BE2C (cell line): ENCODE measurements at regions not wholly inside any gene's neighbourhood (a gene's known extent, or its start where the extent isn't known, plus 50 kb on each side); places are given as distances from the start of the nearest gene placed in this dataset.

ENCODE experiments used
- DNase-seq: peaks from one replicate; pipeline ENCODE4 v3.0.0-alpha.2; 2020
- H3K27me3 ChIP-seq: fragments of 250-450 bp; sonication (Bioruptor Pico); 2 replicates; pipeline ENCODE4 v1.5.1; 2020; ENCODE audit warnings: mild to moderate bottlenecking
- H3K36me3 ChIP-seq: fragments of 250-450 bp; sonication (Bioruptor Pico); 2 replicates; pipeline ENCODE4 v1.5.1; 2020; ENCODE audit warnings: mild to moderate bottlenecking
- H3K4me1 ChIP-seq: fragments of 250-450 bp; sonication (Bioruptor Pico); 2 replicates; pipeline ENCODE4 v1.5.1; 2020
- H3K4me3 ChIP-seq: 2 replicates; pipeline ENCODE4 v1.5.1; 2011; ENCODE audit warnings: low read depth, low read length
- H3K9me3 ChIP-seq: fragments of 250-450 bp; sonication (Bioruptor Pico); 2 replicates; pipeline ENCODE4 v1.5.1; 2020
- TF ChIP-seq, protein P1 (sequence below): IDR thresholded peaks from 2 replicates; pipeline ENCODE4 v1.5.1; 2012; ENCODE audit warnings: mild to moderate bottlenecking, low read depth, low read length

DNA sequence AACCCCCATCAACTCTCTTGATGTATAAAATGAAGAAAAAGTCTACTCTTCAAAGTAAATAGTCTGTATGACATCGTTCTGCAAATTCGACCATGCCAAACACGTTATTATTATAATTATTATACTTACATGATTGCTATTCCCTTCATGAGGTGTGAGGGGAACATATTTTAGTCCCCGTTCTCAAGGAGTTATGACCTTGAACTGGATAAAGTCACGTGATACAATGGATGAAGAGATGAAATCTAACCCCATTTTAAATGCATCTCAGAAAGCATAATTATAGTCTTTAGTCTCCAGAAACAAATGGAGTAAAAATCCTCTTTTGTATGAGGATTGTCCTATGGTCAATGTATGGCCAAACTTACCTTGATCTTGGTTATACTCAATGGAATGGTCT is 250.3 kb downstream of the HS3ST1 start:
- TF ChIP-seq, protein P1, sequence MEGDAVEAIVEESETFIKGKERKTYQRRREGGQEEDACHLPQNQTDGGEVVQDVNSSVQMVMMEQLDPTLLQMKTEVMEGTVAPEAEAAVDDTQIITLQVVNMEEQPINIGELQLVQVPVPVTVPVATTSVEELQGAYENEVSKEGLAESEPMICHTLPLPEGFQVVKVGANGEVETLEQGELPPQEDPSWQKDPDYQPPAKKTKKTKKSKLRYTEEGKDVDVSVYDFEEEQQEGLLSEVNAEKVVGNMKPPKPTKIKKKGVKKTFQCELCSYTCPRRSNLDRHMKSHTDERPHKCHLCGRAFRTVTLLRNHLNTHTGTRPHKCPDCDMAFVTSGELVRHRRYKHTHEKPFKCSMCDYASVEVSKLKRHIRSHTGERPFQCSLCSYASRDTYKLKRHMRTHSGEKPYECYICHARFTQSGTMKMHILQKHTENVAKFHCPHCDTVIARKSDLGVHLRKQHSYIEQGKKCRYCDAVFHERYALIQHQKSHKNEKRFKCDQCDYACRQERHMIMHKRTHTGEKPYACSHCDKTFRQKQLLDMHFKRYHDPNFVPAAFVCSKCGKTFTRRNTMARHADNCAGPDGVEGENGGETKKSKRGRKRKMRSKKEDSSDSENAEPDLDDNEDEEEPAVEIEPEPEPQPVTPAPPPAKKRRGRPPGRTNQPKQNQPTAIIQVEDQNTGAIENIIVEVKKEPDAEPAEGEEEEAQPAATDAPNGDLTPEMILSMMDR: no peak

DNA sequence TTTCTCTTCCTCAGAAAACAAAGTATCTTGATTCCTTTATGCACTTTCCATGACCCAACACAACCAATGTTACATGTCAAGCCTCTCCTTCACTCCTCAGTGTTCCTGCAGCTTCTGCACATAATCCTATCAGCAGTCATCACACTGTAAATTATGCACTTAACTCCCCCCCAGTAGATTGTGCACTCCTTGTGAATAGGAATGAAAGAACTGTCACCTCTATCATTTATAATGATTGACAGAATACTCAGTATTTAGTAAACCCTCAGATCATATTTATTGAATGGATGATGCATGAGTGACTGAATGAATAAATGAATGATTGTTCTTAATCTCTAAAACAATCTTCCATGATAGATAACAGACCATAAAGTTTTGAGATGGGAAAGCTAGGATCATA is 253.3 kb downstream of the HS3ST1 start:
- Histone ChIP-seq H3K4me3 (no peak overlapping the region), H3K4me1 (no peaks in the 10 kb centered on the region), H3K36me3 (no peaks in the 10 kb centered on the region), H3K27me3 (no peaks in the 10 kb centered on the region), H3K9me3 (no peaks in the 10 kb centered on the region; the same call in 1 of the 2 replicates)
- no peak for DNase-seq
- TF ChIP-seq, protein P1: no peak

More for the DNA sequence above, 250.3 kb downstream of the HS3ST1 start:
- DNase-seq: no peak
- Histone ChIP-seq H3K9me3 (no peaks in the 10 kb centered on the region; the same call in 1 of the 2 replicates), H3K27me3 (no peaks in the 10 kb centered on the region), H3K4me3 (no peak overlapping the region), H3K4me1 (no peaks in the 10 kb centered on the region), H3K36me3 (no peaks in the 10 kb centered on the region)

DNA sequence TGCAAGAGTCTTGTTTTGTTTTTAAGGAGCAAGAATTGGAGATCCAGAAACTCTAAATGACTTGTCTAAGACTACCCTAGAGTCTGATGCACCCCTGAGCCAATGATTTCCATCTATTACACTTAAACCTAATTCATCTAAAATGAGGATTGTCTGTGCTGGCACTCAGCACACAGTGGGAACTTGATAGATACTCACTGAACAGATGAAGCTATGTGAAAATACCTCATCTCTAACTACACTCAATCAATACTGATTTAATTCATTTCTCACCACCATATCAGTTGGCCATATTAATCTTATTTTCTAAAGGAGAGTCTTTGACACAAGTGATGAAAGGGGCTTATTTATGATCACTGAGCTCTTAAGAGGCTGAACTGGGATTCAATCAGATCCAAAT is 262.1 kb downstream of the HS3ST1 start:
- Histone ChIP-seq H3K9me3 (no peaks in the 10 kb centered on the region), H3K27me3 (no peaks in the 10 kb centered on the region), H3K36me3 (no peaks in the 10 kb centered on the region), H3K4me3 (no peak overlapping the region), H3K4me1 (no peaks in the 10 kb centered on the region)
- no peak for DNase-seq
- TF ChIP-seq, protein P1: no peak

DNA sequence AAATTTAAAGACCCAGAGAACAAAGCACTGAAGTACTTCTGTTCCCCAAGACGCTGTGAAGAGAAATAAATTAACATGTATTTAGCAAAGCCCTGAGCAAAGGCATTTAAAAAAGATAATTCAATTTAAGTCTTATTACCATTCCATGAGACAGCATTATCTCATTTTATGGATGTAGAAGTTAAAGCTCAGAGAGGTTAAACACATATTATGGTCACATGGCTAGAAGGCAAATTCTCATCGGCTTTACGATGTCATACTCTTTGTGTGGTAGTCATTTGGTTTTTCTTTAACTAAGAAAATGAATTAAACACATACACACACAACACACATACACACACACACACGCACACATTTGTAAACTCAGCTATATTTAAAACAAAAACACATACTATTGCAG is 262.7 kb downstream of the HS3ST1 start:
- no peak overlapping the region for H3K4me3 ChIP-seq
- H3K4me1 ChIP-seq: no peaks in the 10 kb centered on the region
- no peaks in the 10 kb centered on the region for H3K27me3 ChIP-seq
- no peaks in the 10 kb centered on the region for H3K9me3 ChIP-seq
- TF ChIP-seq, protein P1: no peak
- H3K36me3 ChIP-seq: no peaks in the 10 kb centered on the region
- DNase-seq: no peak

DNA sequence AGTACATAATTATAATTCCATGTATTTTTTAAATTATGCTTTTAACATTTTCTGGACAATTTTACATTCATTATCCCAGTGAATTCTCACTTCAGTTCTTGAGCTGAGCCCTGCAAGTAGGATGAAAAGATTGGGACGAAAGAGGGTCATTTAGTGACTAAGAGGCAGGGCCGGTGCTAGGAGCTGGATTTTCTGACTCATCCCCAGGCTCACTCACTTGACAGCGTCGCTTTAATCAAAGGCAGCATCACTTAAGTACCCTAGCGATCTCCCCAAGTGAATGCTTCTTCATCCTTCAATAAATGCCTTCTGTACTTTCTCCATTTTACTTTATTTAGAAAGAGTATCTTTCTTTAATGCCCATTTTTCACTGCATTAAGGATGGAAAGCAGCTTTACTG is 263.6 kb downstream of the HS3ST1 start:
- no peak overlapping the region for H3K4me3 ChIP-seq
- no peaks in the 10 kb centered on the region for H3K36me3 ChIP-seq
- DNase-seq: no peak
- no peaks in the 10 kb centered on the region for H3K27me3 ChIP-seq
- H3K9me3 ChIP-seq: no peaks in the 10 kb centered on the region
- TF ChIP-seq, protein P1: no peak
- no peaks in the 10 kb centered on the region for H3K4me1 ChIP-seq

DNA sequence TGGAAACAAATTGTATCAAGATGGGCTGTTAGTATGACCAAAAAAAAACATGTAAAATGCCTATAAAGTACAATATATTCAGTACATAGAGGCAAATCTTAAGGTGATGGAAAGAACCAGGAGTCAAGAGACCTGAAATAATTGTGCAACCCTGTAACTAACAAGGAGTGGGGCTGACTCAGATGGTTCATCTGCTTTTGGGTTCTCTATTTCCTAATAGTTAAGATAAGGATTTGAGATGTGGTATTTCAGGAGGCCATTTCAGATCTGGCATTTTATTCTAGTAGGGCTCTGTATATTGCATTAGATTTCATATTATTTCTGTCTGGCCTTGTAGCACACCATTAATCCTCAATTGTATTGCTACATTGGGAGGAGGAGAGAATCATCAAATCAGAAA is 268.4 kb downstream of the HS3ST1 start:
- Histone ChIP-seq H3K4me1 (no peaks in the 10 kb centered on the region), H3K4me3 (no peak overlapping the region), H3K36me3 (no peaks in the 10 kb centered on the region), H3K27me3 (no peaks in the 10 kb centered on the region), H3K9me3 (no peaks in the 10 kb centered on the region; the same call in 1 of the 2 replicates)
- DNase-seq: no peak
- TF ChIP-seq, protein P1: no peak
